ENCODE measurements at regions not wholly inside any gene's neighbourhood (a gene's known extent, or its start where the extent isn't known, plus 50 kb on each side); places are given as distances from the start of the nearest gene placed in this dataset.

- H3K4me3 ChIP-seq: no peak overlapping the region
- DNase-seq (no peak), ATAC-seq (no peak)
- no peaks in the 10 kb centered on the region for H3K9me3 ChIP-seq
- H3K4me1 ChIP-seq: no peaks in the 10 kb centered on the region
- no peaks in the 10 kb centered on the region for H3K27me3 ChIP-seq (ENCODE audit: low read depth)
- no peaks in the 10 kb centered on the region for H3K36me3 ChIP-seq
- no peak overlapping the region for H3K27ac ChIP-seq
- intact Hi-C loops (cut with DNase I): no loop called here
- TF ChIP-seq CTCF (IDR thresholded peaks at IDR 0.05): no peak
Measured at GRCh38 chr5:2329741-2330140, 421.7 kb downstream of the IRX2 start.

GRCh38 chr5:2326601-2327000, 424.9 kb downstream of the IRX2 start:
- Histone ChIP-seq H3K36me3 (no peaks in the 10 kb centered on the region), H3K27me3 (ENCODE audit: low read depth) (no peaks in the 10 kb centered on the region), H3K27ac (no peak overlapping the region), H3K4me1 (no peaks in the 10 kb centered on the region), H3K4me3 (no peak overlapping the region), H3K9me3 (no peaks in the 10 kb centered on the region)
- no peak for DNase-seq
- no peak for TF ChIP-seq CTCF (IDR thresholded peaks at IDR 0.05)
- ATAC-seq: no peak
- intact Hi-C loops (cut with DNase I): no loop called here

DNA sequence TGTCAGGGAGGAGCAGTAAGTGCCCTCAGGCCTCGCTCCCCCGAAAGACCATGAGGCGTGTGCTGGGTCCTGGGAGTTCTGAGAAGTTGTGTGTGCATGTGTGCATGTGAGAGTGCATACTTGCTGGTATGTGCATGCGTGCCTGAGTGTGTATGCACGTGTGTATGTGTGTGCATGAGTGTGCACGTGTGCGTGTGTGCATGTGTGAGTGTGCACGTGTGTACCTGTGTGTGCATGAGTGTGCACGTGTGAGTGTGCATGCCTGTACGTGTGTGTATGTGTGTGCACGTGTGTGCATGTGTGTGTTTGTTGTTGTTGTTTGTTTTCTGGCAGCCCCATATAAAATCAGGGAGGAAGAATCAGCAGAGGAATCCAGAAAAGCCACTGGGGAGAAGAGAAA, 426.7 kb downstream of the IRX2 start:
- Histone ChIP-seq H3K4me1 (no peaks in the 10 kb centered on the region), H3K27ac (no peak overlapping the region), H3K27me3 (ENCODE audit: low read depth) (no peaks in the 10 kb centered on the region), H3K4me3 (no peak overlapping the region), H3K36me3 (no peaks in the 10 kb centered on the region), H3K9me3 (no peaks in the 10 kb centered on the region)
- TF ChIP-seq CTCF (IDR thresholded peaks at IDR 0.05): no peak
- intact Hi-C loops (cut with DNase I): no loop called here
- ATAC-seq: no peak
- DNase-seq: no peak

DNA sequence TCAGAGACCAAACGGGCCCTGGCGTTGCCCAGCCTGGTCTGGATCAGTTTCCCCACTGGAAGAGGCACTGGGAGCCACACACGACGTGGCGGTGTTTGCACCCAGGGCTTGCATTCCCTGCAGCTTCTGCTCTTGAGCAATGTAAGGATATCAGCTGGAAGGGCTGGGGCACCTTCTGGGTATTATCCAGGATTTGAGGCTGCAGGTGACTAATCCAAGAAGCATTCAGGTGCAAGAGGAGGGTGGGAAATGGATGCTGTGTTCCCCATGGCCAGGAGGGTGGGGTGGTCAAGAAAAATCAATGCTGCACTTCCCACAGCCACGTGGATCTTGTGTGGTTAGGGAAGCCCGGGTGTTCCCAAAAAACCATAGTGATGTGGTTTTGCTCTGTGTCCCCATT, 430.9 kb downstream of the IRX2 start:
- Histone ChIP-seq H3K36me3 (no peaks in the 10 kb centered on the region), H3K27me3 (ENCODE audit: low read depth) (no peaks in the 10 kb centered on the region), H3K27ac (no peak overlapping the region), H3K9me3 (peaks cover under 1% of the 10 kb centered on the region), H3K4me3 (no peak overlapping the region), H3K4me1 (no peaks in the 10 kb centered on the region)
- intact Hi-C loops (cut with DNase I): no loop called here
- ATAC-seq: no peak
- no peak for DNase-seq
- TF ChIP-seq CTCF (IDR thresholded peaks at IDR 0.05): no peak

- Histone ChIP-seq H3K27me3 (ENCODE audit: low read depth) (no peaks in the 10 kb centered on the region), H3K27ac (no peak overlapping the region), H3K4me3 (no peak overlapping the region), H3K4me1 (no peaks in the 10 kb centered on the region), H3K36me3 (no peaks in the 10 kb centered on the region), H3K9me3 (peaks cover 4% of the 10 kb centered on the region)
- no peak for DNase-seq
- ATAC-seq: no peak
- no peak for TF ChIP-seq CTCF (IDR thresholded peaks at IDR 0.05)
- intact Hi-C loops (cut with DNase I): no loop called here
Measured at GRCh38 chr5:2317540-2317939, 433.9 kb downstream of the IRX2 start.

DNA sequence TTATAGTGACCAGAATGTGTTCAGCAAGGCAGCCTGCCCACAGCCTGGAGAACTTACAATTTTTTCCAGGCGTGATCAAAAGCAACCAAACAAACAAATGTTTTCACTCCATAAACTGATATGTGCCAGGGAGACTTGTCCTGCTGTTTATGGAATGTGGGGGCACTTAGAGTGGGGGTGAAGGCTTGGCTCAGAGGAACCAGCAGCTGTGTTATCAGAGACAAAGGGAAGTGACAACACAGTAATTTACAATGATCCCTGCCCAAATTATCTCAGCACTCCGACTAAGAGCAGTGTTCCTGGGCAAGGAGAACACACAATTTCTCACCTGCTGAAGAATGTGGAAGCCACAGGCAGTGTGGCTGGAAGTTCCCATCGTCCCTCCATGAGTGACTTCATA, 429.1 kb upstream of the IRX4 start:
- no peak for DNase-seq
- intact Hi-C loops (cut with DNase I): no loop called here
- ATAC-seq: no peak

More for the DNA sequence above, 429.1 kb upstream of the IRX4 start:
- no peak for TF ChIP-seq CTCF (IDR thresholded peaks at IDR 0.05)
- Histone ChIP-seq H3K9me3 (peaks cover 4% of the 10 kb centered on the region), H3K27me3 (ENCODE audit: low read depth) (no peaks in the 10 kb centered on the region), H3K27ac (no peak overlapping the region), H3K36me3 (no peaks in the 10 kb centered on the region), H3K4me1 (no peaks in the 10 kb centered on the region), H3K4me3 (no peak overlapping the region)

All from lower lobe of right lung (tissue), 2 donors.